ENCODE measurements at regions not wholly inside any gene's neighbourhood (a gene's known extent, or its start where the extent isn't known, plus 50 kb on each side); places are given as distances from the start of the nearest gene placed in this dataset.
A peak's percentile ranks its signal among the peaks of the same experiment; 100 is the strongest.

DNA sequence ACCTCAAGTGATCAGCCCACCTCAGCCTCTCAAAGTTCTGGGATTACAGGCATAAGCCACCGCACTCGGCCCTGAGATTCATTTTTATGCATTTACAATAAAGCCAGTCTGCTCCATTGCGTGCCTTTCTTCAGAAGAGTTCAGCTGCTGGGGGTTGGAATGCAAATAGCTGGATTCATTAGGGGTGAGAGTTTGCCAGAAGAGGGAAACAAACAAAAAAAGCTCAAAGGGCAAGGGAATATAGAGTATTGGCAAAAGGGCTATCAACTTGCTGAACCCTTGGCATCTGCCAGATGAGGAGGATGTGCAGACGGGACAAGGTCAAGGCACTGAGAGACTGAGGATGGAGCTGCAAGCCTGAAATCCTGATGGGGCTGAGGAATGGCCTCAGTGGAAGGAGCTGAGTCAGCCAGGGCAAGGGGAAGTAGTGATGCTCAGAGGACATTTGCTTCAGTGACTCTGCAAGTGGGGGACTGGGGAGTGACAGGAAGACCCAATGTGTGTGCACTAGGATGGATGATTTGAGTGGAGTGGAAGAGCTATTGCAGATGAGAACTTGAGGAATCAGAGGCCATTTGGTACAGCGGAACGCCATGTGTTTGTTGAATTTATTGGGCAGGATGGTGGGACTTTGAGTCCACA, 75.0 kb upstream of the ARMC3 start:
- no peak overlapping the region for H3K27ac ChIP-seq
- in situ Hi-C loops (cut with HindIII; ENCODE audit: low pct_ligation_motif_present, low sequenced_read_pairs): no loop called here
- TF ChIP-seq, protein P1, sequence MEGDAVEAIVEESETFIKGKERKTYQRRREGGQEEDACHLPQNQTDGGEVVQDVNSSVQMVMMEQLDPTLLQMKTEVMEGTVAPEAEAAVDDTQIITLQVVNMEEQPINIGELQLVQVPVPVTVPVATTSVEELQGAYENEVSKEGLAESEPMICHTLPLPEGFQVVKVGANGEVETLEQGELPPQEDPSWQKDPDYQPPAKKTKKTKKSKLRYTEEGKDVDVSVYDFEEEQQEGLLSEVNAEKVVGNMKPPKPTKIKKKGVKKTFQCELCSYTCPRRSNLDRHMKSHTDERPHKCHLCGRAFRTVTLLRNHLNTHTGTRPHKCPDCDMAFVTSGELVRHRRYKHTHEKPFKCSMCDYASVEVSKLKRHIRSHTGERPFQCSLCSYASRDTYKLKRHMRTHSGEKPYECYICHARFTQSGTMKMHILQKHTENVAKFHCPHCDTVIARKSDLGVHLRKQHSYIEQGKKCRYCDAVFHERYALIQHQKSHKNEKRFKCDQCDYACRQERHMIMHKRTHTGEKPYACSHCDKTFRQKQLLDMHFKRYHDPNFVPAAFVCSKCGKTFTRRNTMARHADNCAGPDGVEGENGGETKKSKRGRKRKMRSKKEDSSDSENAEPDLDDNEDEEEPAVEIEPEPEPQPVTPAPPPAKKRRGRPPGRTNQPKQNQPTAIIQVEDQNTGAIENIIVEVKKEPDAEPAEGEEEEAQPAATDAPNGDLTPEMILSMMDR (IDR thresholded peaks at IDR 0.05; ENCODE audit: low read depth, low read length, missing control alignments): no peak

DNA sequence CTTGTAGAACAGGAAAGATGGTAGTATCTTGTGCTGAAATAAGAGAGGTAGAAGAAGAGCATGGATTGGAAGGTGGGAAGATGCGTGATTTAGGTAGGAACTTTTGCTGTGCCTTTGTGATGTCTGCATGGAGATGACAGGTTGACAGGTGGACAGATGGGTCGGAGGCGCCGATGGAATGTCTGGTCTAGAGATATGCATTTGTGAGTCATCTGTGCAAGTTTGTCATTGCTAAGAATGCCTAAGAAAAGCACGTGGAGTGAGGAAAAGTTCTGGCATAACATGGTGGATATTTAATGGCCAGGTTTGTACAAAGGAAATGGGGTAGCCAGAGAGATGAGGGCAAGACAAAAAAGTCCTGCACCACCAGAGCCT, 76.0 kb upstream of the ARMC3 start:
- in situ Hi-C loops (cut with HindIII; ENCODE audit: low pct_ligation_motif_present, low sequenced_read_pairs): no loop called here
- Histone ChIP-seq H3K27me3 (replicated peaks) (no peaks in the 10 kb centered on the region), H3K36me3 (replicated peaks) (no peaks in the 10 kb centered on the region), H3K4me3 (ENCODE audit: low read depth, low read length) (no peak overlapping the region), H3K27ac (no peak overlapping the region)
- TF ChIP-seq, protein P1 (IDR thresholded peaks at IDR 0.05; ENCODE audit: low read depth, low read length, missing control alignments): no peak
- DNase-seq: peak; percentile 10

More for the DNA sequence above, 75.0 kb upstream of the ARMC3 start:
- H3K4me3 ChIP-seq (ENCODE audit: low read depth, low read length): no peak overlapping the region
- H3K36me3 ChIP-seq (replicated peaks): no peaks in the 10 kb centered on the region
- no peaks in the 10 kb centered on the region for H3K27me3 ChIP-seq (replicated peaks)
- no peak for DNase-seq

DNA sequence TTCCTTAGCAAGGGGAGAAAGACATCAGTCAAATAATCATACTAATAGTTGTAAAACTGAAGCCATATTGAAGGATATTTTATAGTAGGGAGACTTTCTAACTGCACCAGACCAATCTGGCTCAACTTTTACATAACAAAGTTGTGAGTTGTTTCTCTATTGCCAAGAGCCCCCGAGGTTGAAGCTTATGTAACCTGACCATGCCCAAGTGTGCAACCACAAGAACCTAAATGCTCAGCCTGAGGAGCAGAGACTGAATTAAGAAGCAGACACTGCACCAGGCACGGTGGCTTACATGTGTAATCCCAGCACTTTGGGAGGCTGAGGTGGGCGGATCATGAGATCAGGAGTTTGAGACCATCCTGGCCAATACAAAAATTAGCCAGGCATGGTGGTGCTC, 77.3 kb upstream of the ARMC3 start:
- in situ Hi-C loops (cut with HindIII; ENCODE audit: low pct_ligation_motif_present, low sequenced_read_pairs): no loop called here
- DNase-seq: no peak
- TF ChIP-seq, protein P1 (IDR thresholded peaks at IDR 0.05; ENCODE audit: low read depth, low read length, missing control alignments): no peak
- Histone ChIP-seq H3K27ac (no peak overlapping the region), H3K27me3 (replicated peaks) (no peaks in the 10 kb centered on the region), H3K36me3 (replicated peaks) (no peaks in the 10 kb centered on the region), H3K4me3 (ENCODE audit: low read depth, low read length) (no peak overlapping the region)

DNA sequence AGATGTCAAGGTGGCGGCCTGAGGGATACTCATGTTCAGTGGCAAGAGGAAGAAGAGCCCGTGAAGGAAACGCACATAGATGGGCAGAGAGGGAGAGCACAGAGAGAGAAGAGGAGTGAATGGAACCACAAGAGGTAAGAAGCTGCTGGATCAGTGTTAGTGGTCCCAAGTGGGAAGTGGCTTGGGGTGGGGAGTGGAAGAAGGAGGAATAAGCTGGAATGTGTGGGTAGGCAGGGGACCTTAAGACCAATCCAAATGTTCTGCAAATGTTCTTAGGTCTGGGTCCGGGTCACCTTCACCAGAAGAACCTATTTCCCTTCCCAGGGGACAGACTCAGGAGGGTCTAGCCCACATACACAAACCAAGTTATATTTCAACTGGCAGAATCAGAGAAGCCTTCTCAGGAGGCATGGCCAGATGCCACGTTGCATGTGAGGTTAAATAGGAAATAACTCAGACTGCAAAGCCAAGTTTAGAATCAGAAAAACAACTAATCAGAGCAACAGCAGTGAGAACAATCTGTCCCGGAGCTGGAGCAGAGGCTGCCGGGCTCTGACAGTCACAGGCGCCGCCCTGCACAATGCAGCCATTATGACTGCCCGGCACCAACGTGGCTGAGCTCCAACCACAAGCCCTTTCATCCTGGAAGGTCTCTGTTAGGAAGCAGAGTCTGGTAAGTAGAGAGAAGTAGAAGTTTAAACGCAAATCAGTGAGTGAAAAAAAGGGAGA, 78.6 kb upstream of the ARMC3 start:
- H3K27ac ChIP-seq: no peak overlapping the region
- DNase-seq: peak; percentile 22
- H3K27me3 ChIP-seq (replicated peaks): no peaks in the 10 kb centered on the region
- in situ Hi-C loops (cut with HindIII; ENCODE audit: low pct_ligation_motif_present, low sequenced_read_pairs): no loop called here
- TF ChIP-seq, protein P1 (IDR thresholded peaks at IDR 0.05; ENCODE audit: low read depth, low read length, missing control alignments): no peak
- peak overlapping the region; percentile 12 for H3K4me3 ChIP-seq (ENCODE audit: low read depth, low read length)
- H3K36me3 ChIP-seq (replicated peaks): no peaks in the 10 kb centered on the region

DNA sequence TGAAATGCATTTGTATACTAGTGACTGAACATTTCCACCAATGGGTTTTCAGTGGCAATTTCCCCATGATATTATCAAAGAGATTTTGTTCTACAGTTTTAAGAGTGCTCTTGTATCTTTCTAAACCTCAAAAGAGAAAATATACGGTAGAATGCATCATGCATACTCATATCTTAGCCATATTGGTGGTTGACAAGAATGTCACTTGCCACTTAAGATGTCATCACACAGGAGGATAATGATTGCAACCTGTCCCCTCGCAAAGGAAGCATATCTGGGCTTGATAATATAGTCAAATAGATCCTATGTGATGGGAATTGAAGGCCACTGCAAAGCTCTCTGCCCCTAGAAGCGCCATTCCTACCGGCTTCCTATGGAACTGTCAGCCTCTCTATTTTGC, 79.3 kb upstream of the ARMC3 start:
- in situ Hi-C loops (cut with HindIII; ENCODE audit: low pct_ligation_motif_present, low sequenced_read_pairs): no loop called here
- H3K27ac ChIP-seq: no peak overlapping the region
- H3K4me3 ChIP-seq (ENCODE audit: low read depth, low read length): no peak overlapping the region
- DNase-seq: no peak
- TF ChIP-seq, protein P1 (IDR thresholded peaks at IDR 0.05; ENCODE audit: low read depth, low read length, missing control alignments): no peak
- no peaks in the 10 kb centered on the region for H3K27me3 ChIP-seq (replicated peaks)
- no peaks in the 10 kb centered on the region for H3K36me3 ChIP-seq (replicated peaks)

Measured in brain microvascular endothelial cell (primary cell).